ENCODE measurements at regions not wholly inside any gene's neighbourhood (a gene's known extent, or its start where the extent isn't known, plus 50 kb on each side); places are given as distances from the start of the nearest gene placed in this dataset.

- Histone ChIP-seq H3K4me2 (ENCODE audit: extremely low read depth, insufficient read depth, low read length) (no peak overlapping the region), H2AFZ (ENCODE audit: low read length) (no peak overlapping the region), H3K27ac (ENCODE audit: insufficient read depth, low read length) (no peak overlapping the region), H4K20me1 (ENCODE audit: control insufficient read depth, extremely low read depth, insufficient read depth, low read length) (no peaks in the 10 kb centered on the region), H3K36me3 (ENCODE audit: control insufficient read depth, insufficient read depth, low read length) (no peaks in the 10 kb centered on the region), H3K9ac (ENCODE audit: insufficient read depth, low read length) (no peak overlapping the region), H3K79me2 (ENCODE audit: control insufficient read depth, insufficient read depth, low read length) (no peaks in the 10 kb centered on the region), H3K4me1 (ENCODE audit: control insufficient read depth, extremely low read depth, insufficient read depth, low read length) (no peaks in the 10 kb centered on the region), H3K9me3 (ENCODE audit: control insufficient read depth, insufficient read depth, low read depth, low read length) (no peaks in the 10 kb centered on the region), H3K4me3 (replicated peaks in 1 of 4; ENCODE audit: control extremely low read depth in 1 of 4, insufficient read depth in 1 of 4, low read depth in 3 of 4, low read length in 4 of 4) (no peak overlapping the region), H3K27me3 (ENCODE audit: control insufficient read depth, insufficient read depth, low read length) (no peaks in the 10 kb centered on the region)
- DNase-seq (ENCODE audit: low read depth in 2 of 2) = no peak
- TF ChIP-seq CTCF (conservative IDR thresholded peaks at IDR 0.05 in 1 of 2, IDR thresholded peaks at IDR 0.05 in 1 of 2; ENCODE audit: low read depth in 1 of 2, low read length in 2 of 2) = no peak
- TF ChIP-seq EZH2 (IDR thresholded peaks at IDR 0.05; ENCODE audit: low read length, missing control alignments) = no peak
Observed at GRCh38 chr9:84481231-84481630, 140.7 kb upstream of the SLC28A3 start.

GRCh38 chr9:84481636-84482218 lies 141.2 kb upstream of the SLC28A3 start:
- no peaks in the 10 kb centered on the region for H4K20me1 ChIP-seq (ENCODE audit: control insufficient read depth, extremely low read depth, insufficient read depth, low read length)
- H3K4me2 ChIP-seq (ENCODE audit: extremely low read depth, insufficient read depth, low read length) = no peak overlapping the region
- no peaks in the 10 kb centered on the region for H3K27me3 ChIP-seq (ENCODE audit: control insufficient read depth, insufficient read depth, low read length)
- H3K4me1 ChIP-seq (ENCODE audit: control insufficient read depth, extremely low read depth, insufficient read depth, low read length) = no peaks in the 10 kb centered on the region
- no peak for DNase-seq (ENCODE audit: low read depth in 2 of 2)
- H3K36me3 ChIP-seq (ENCODE audit: control insufficient read depth, insufficient read depth, low read length) = no peaks in the 10 kb centered on the region
- H3K4me3 ChIP-seq (replicated peaks in 1 of 4; ENCODE audit: control extremely low read depth in 1 of 4, insufficient read depth in 1 of 4, low read depth in 3 of 4, low read length in 4 of 4) = no peak overlapping the region
- H3K27ac ChIP-seq (ENCODE audit: insufficient read depth, low read length) = no peak overlapping the region
- TF ChIP-seq EZH2 (IDR thresholded peaks at IDR 0.05; ENCODE audit: low read length, missing control alignments) (no peak), CTCF (conservative IDR thresholded peaks at IDR 0.05 in 1 of 2, IDR thresholded peaks at IDR 0.05 in 1 of 2; ENCODE audit: low read depth in 1 of 2, low read length in 2 of 2) (no peak)
- no peak overlapping the region for H2AFZ ChIP-seq (ENCODE audit: low read length)
- no peaks in the 10 kb centered on the region for H3K79me2 ChIP-seq (ENCODE audit: control insufficient read depth, insufficient read depth, low read length)
- no peak overlapping the region for H3K9ac ChIP-seq (ENCODE audit: insufficient read depth, low read length)
- no peaks in the 10 kb centered on the region for H3K9me3 ChIP-seq (ENCODE audit: control insufficient read depth, insufficient read depth, low read depth, low read length)

- no peaks in the 10 kb centered on the region for H3K36me3 ChIP-seq (ENCODE audit: control insufficient read depth, insufficient read depth, low read length)
- H3K4me2 ChIP-seq (ENCODE audit: extremely low read depth, insufficient read depth, low read length) = no peak overlapping the region
- no peak overlapping the region for H3K4me3 ChIP-seq (replicated peaks in 1 of 4; ENCODE audit: control extremely low read depth in 1 of 4, insufficient read depth in 1 of 4, low read depth in 3 of 4, low read length in 4 of 4)
- H3K79me2 ChIP-seq (ENCODE audit: control insufficient read depth, insufficient read depth, low read length) = no peaks in the 10 kb centered on the region
- H2AFZ ChIP-seq (ENCODE audit: low read length) = no peak overlapping the region
- H3K27ac ChIP-seq (ENCODE audit: insufficient read depth, low read length) = no peak overlapping the region
- TF ChIP-seq CTCF (conservative IDR thresholded peaks at IDR 0.05 in 1 of 2, IDR thresholded peaks at IDR 0.05 in 1 of 2; ENCODE audit: low read depth in 1 of 2, low read length in 2 of 2) (no peak), EZH2 (IDR thresholded peaks at IDR 0.05; ENCODE audit: low read length, missing control alignments) (no peak)
- H3K4me1 ChIP-seq (ENCODE audit: control insufficient read depth, extremely low read depth, insufficient read depth, low read length) = no peaks in the 10 kb centered on the region
- H3K27me3 ChIP-seq (ENCODE audit: control insufficient read depth, insufficient read depth, low read length) = no peaks in the 10 kb centered on the region
- H3K9ac ChIP-seq (ENCODE audit: insufficient read depth, low read length) = no peak overlapping the region
- no peaks in the 10 kb centered on the region for H4K20me1 ChIP-seq (ENCODE audit: control insufficient read depth, extremely low read depth, insufficient read depth, low read length)
- no peak for DNase-seq (ENCODE audit: low read depth in 2 of 2)
- no peaks in the 10 kb centered on the region for H3K9me3 ChIP-seq (ENCODE audit: control insufficient read depth, insufficient read depth, low read depth, low read length)
Observed at GRCh38 chr9:84482607-84483006, 142.0 kb upstream of the SLC28A3 start.

Data from fibroblast of lung (primary cell).